IMR-90 (cell line): ENCODE measurements at regions not wholly inside any gene's neighbourhood (a gene's known extent, or its start where the extent isn't known, plus 50 kb on each side); places are given as distances from the start of the nearest gene placed in this dataset.

Experiments
- ATAC-seq: fragments of 200-7000 bp; cut with Tn5 transposase; 2 replicates; pipeline ENCODE4 v1.9.1; 2020; ENCODE audit warnings: low read depth, mild to moderate bottlenecking, moderate library complexity
- BruUV-seq: library from RNA; stranded (reverse); fragments of 400-500 nt; replicated peaks from 2 replicates; lab custom pipeline; 2021; lab: Mats Ljungman, UMichigan
- CTCF ChIA-PET: fragments of 300-600 bp; formaldehyde crosslinking; extraction: SDS; loops from one replicate; lab custom pipeline; 2021; ENCODE audit warnings: antibody characterized with exemption; lab: Yijun Ruan, JAX
- POLR2A ChIA-PET: fragments of 300-600 bp; sonication (Branson Sonifier 250); formaldehyde crosslinking; loops from one replicate; lab custom pipeline; 2022; ENCODE audit warnings: antibody characterized with exemption; ENCODE audit not compliant: unreplicated experiment; lab: Charles Lee
- DNase-seq: peaks from one replicate; pipeline ENCODE4 v3.0.0; 2013
- H2AFZ ChIP-seq: replicated peaks from 2 replicates; pipeline ENCODE3; 2013; ENCODE audit warnings: low read length, mild to moderate bottlenecking; ENCODE audit not compliant: poor library complexity
- H2AK5ac ChIP-seq: 2 replicates; pipeline ENCODE4 v1.6.1; 2013; ENCODE audit warnings: low read depth, low read length, inconsistent platforms
- H2AK9ac ChIP-seq: replicated peaks from 2 replicates; pipeline ENCODE3; 2013; ENCODE audit warnings: mild to moderate bottlenecking, low read depth, low read length, moderate library complexity; ENCODE audit not compliant: poor library complexity
- H2BK120ac ChIP-seq: 2 replicates; pipeline ENCODE4 v1.6.1; 2013; ENCODE audit warnings: low read depth, low read length, inconsistent platforms
- H2BK15ac ChIP-seq: 3 replicates; pipeline ENCODE4 v1.6.1; 2013; ENCODE audit warnings: low read depth, low read length, inconsistent platforms
- H2BK20ac ChIP-seq: 2 replicates; pipeline ENCODE4 v1.6.1; 2013; ENCODE audit warnings: low read depth, mild to moderate bottlenecking, inconsistent platforms, low read length, moderate library complexity
- H2BK5ac ChIP-seq: 2 replicates; pipeline ENCODE4 v1.6.1; 2013; ENCODE audit warnings: mild to moderate bottlenecking, low read depth, low read length, inconsistent platforms; ENCODE audit not compliant: poor library complexity, severe bottlenecking
- H3K14ac ChIP-seq: replicated peaks from 2 replicates; pipeline ENCODE4 v1.6.1; 2013; ENCODE audit warnings: low read depth, low read length, inconsistent platforms
- H3K18ac ChIP-seq: 2 replicates; pipeline ENCODE4 v1.6.1; 2013; ENCODE audit warnings: low read depth, low read length, control low read depth
- H3K23ac ChIP-seq: 2 replicates; pipeline ENCODE4 v1.6.1; 2013; ENCODE audit warnings: low read depth, low read length, inconsistent platforms
- H3K27ac ChIP-seq: 2 replicates; pipeline ENCODE4 v1.5.1; 2013; ENCODE audit warnings: mild to moderate bottlenecking, control low read depth, low read length; ENCODE audit not compliant: insufficient read depth
- H3K27me3 ChIP-seq: 2 replicates; pipeline ENCODE4 v1.6.1; 2013; ENCODE audit warnings: low read length; ENCODE audit not compliant: control insufficient read depth, insufficient read depth
- H3K36me3 ChIP-seq: 2 replicates; pipeline ENCODE4 v1.6.1; 2013; ENCODE audit warnings: low read length, mixed read lengths; ENCODE audit not compliant: control insufficient read depth, insufficient read depth
- H3K4ac ChIP-seq: 2 replicates; pipeline ENCODE4 v1.6.1; 2013; ENCODE audit warnings: low read depth, low read length, inconsistent platforms
- H3K4me1 ChIP-seq: 2 replicates; pipeline ENCODE4 v1.6.1; 2013; ENCODE audit warnings: low read length, mixed read lengths; ENCODE audit not compliant: control insufficient read depth, insufficient read depth
- H3K4me2 ChIP-seq: 2 replicates; pipeline ENCODE4 v1.6.1; 2013; ENCODE audit warnings: low read depth, mild to moderate bottlenecking, control low read depth, low read length, moderate library complexity
- H3K4me3 ChIP-seq: 2 replicates; pipeline ENCODE4 v1.5.1; 2013; ENCODE audit warnings: low read depth, mild to moderate bottlenecking, control low read depth, low read length, moderate library complexity; ENCODE audit not compliant: insufficient read depth
- H3K56ac ChIP-seq: 2 replicates; pipeline ENCODE4 v1.6.1; 2013; ENCODE audit warnings: low read length, inconsistent platforms; ENCODE audit not compliant: insufficient read depth; ENCODE audit errors: extremely low read depth
- H3K79me1 ChIP-seq, 2 experiments: 2 replicates each; pipeline ENCODE4 v1.6.1; 2013; ENCODE audit warnings: low read length in 2 of 2, inconsistent platforms in 1 of 2, low read depth in 1 of 2
- H3K9ac ChIP-seq: 2 replicates; pipeline ENCODE4 v1.6.1; 2013; ENCODE audit warnings: low read depth, low read length, control low read depth
- H3K9me1 ChIP-seq: 2 replicates; pipeline ENCODE4 v1.6.1; 2013; ENCODE audit warnings: low read length, inconsistent platforms; ENCODE audit not compliant: insufficient read depth
- H3K9me3 ChIP-seq: 2 replicates; pipeline ENCODE4 v1.6.1; 2013; ENCODE audit warnings: low read length; ENCODE audit not compliant: control insufficient read depth, insufficient read depth
- H4K20me1 ChIP-seq: 2 replicates; pipeline ENCODE4 v1.6.1; 2013; ENCODE audit warnings: low read length, inconsistent platforms; ENCODE audit not compliant: insufficient read depth
- H4K5ac ChIP-seq: 2 replicates; pipeline ENCODE4 v1.6.1; 2013; ENCODE audit warnings: mild to moderate bottlenecking, low read depth, low read length, control low read depth
- H4K8ac ChIP-seq, 2 experiments: 2 replicates each; pipeline ENCODE4 v1.6.1; 2013; ENCODE audit warnings: low read depth in 2 of 2, low read length in 2 of 2, control low read depth in 1 of 2, inconsistent platforms in 1 of 2
- H4K91ac ChIP-seq: 2 replicates; pipeline ENCODE4 v1.6.1; 2013; ENCODE audit warnings: low read depth, low read length, inconsistent platforms; ENCODE audit not compliant: insufficient read depth
- CEBPB ChIP-seq: IDR thresholded peaks from 2 replicates; pipeline ENCODE4 v1.6.1; 2012; ENCODE audit warnings: low read depth, low read length, improper control_type of control experiment
- CHD1 ChIP-seq: IDR thresholded peaks from 2 replicates; pipeline ENCODE4 v1.6.1; 2012; ENCODE audit warnings: low read depth, low read length, improper control_type of control experiment
- ELK1 ChIP-seq: fragments of 150-350 bp; IDR thresholded peaks from 2 replicates; pipeline ENCODE4 v1.6.1; 2016; ENCODE audit warnings: low read depth, mild to moderate bottlenecking, low read length, moderate library complexity, borderline replicate concordance
- FOS ChIP-seq: fragments of 150-350 bp; IDR thresholded peaks from 2 replicates; pipeline ENCODE4 v1.6.1; 2016; ENCODE audit warnings: low read depth, low read length
- MAFK ChIP-seq: IDR thresholded peaks from 2 replicates; pipeline ENCODE4 v1.6.1; 2012; ENCODE audit warnings: low read depth, low read length, improper control_type of control experiment
- MAZ ChIP-seq: IDR thresholded peaks from 2 replicates; pipeline ENCODE4 v1.6.1; 2012; ENCODE audit warnings: low read depth, mild to moderate bottlenecking, low read length, improper control_type of control experiment, moderate library complexity, borderline replicate concordance
- MXI1 ChIP-seq: IDR thresholded peaks from 2 replicates; pipeline ENCODE4 v1.6.1; 2012; ENCODE audit warnings: low read depth, mild to moderate bottlenecking, low read length, moderate library complexity, borderline replicate concordance
- NFE2L2 ChIP-seq: fragments of 150-350 bp; IDR thresholded peaks from 2 replicates; pipeline ENCODE4 v1.6.1; 2016; ENCODE audit warnings: low read depth, mild to moderate bottlenecking, low read length
- POLR2A ChIP-seq: IDR thresholded peaks from 2 replicates; pipeline ENCODE4 v1.6.1; 2012; ENCODE audit warnings: mild to moderate bottlenecking, low read depth, low read length
- RAD21 ChIP-seq: IDR thresholded peaks from 2 replicates; pipeline ENCODE4 v1.6.1; 2012; ENCODE audit warnings: low read length, improper control_type of control experiment
- RCOR1 ChIP-seq: IDR thresholded peaks from 2 replicates; pipeline ENCODE4 v1.6.1; 2012; ENCODE audit warnings: mild to moderate bottlenecking, low read length, improper control_type of control experiment; ENCODE audit not compliant: insufficient replicate concordance
- RFX5 ChIP-seq: IDR thresholded peaks from 2 replicates; pipeline ENCODE4 v1.8.0; 2012; ENCODE audit warnings: low read depth, mild to moderate bottlenecking, low read length, moderate library complexity
- SMC3 ChIP-seq: fragments of 150-350 bp; IDR thresholded peaks from 2 replicates; pipeline ENCODE4 v1.6.1; 2016; ENCODE audit warnings: low read depth, mild to moderate bottlenecking, antibody characterized with exemption, low read length, moderate library complexity
- WGBS, 2 experiments: methylation state at CpG; one replicate each; pipeline versions ENCODE4 v1.1.5 to v1.1.7; 2013; ENCODE audit warnings: missing lambda C conversion rate in 2 of 2; ENCODE audit not compliant: insufficient read length in 1 of 2; ENCODE audit errors: extremely low coverage in 2 of 2; 5-methylcytosine and 5-hydroxymethylcytosine counted together
- dilution Hi-C: fragments of 300-500 bp; cut with HindIII; formaldehyde crosslinking; loops from one replicate; pipeline ENCODE4 v1.14.3; 2018; ENCODE audit warnings: low sequenced_read_pairs; ENCODE audit not compliant: unreplicated experiment
- in situ Hi-C: fragments of 300-500 bp; cut with MboI; formaldehyde crosslinking; loops from 3 replicates; pipeline ENCODE4 v1.14.3; 2019; ENCODE audit warnings: low sequenced_read_pairs, inconsistent platforms, mixed read lengths
- intact Hi-C: fragments of 100-400 bp; cut with micrococcal nuclease; formaldehyde crosslinking; loops from 2 replicates; pipeline ENCODE4 v1.10.0; 2022
- TF ChIP-seq, protein P1 (sequence below): fragments of 150-350 bp; IDR thresholded peaks from 2 replicates; pipeline ENCODE4 v1.6.1; 2017; ENCODE audit warnings: mild to moderate bottlenecking, antibody characterized with exemption, low read length, low read depth
- TF ChIP-seq, protein P2 (sequence below): conservative IDR thresholded peaks from 2 replicates; pipeline ENCODE4 v1.5.1; 2012; ENCODE audit warnings: mild to moderate bottlenecking, low read depth, low read length, improper control_type of control experiment

GRCh38 chr18:2302012-2302411 is 269.3 kb downstream of the METTL4 start:
- Histone ChIP-seq H2AK9ac (no peak overlapping the region), H2BK5ac (no peak overlapping the region), H2BK120ac (no peak overlapping the region), H3K9ac (no peak overlapping the region), H3K14ac (no peak overlapping the region), H2AK5ac (no peak overlapping the region), H2BK20ac (no peak overlapping the region), H3K79me1 (no peaks in the 10 kb centered on the region), H4K8ac (no peak overlapping the region), H3K4me2 (no peak overlapping the region), H2AFZ (no peak overlapping the region), H3K23ac (no peak overlapping the region), H3K4ac (no peak overlapping the region), H3K9me1 (no peaks in the 10 kb centered on the region), H3K27ac (no peak overlapping the region), H3K27me3 (no peaks in the 10 kb centered on the region), H4K91ac (no peak overlapping the region), H3K36me3 (no peaks in the 10 kb centered on the region), H3K4me3 (no peak overlapping the region), H3K9me3 (no peaks in the 10 kb centered on the region), H4K5ac (no peak overlapping the region), H3K4me1 (no peaks in the 10 kb centered on the region), H3K56ac (no peak overlapping the region), H4K20me1 (no peaks in the 10 kb centered on the region), H2BK15ac (no peak overlapping the region), H3K18ac (no peak overlapping the region)
- intact Hi-C loops: no loop called here
- TF ChIP-seq MAFK (no peak), FOS (no peak), NFE2L2 (no peak), SMC3 (no peak), ELK1 (no peak), RCOR1 (no peak), CHD1 (no peak), RFX5 (no peak), MAZ (no peak), POLR2A (no peak), CEBPB (no peak), MXI1 (no peak), RAD21 (no peak)
- TF ChIP-seq, protein P1, sequence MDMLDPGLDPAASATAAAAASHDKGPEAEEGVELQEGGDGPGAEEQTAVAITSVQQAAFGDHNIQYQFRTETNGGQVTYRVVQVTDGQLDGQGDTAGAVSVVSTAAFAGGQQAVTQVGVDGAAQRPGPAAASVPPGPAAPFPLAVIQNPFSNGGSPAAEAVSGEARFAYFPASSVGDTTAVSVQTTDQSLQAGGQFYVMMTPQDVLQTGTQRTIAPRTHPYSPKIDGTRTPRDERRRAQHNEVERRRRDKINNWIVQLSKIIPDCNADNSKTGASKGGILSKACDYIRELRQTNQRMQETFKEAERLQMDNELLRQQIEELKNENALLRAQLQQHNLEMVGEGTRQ: no peak
- TF ChIP-seq, protein P2, sequence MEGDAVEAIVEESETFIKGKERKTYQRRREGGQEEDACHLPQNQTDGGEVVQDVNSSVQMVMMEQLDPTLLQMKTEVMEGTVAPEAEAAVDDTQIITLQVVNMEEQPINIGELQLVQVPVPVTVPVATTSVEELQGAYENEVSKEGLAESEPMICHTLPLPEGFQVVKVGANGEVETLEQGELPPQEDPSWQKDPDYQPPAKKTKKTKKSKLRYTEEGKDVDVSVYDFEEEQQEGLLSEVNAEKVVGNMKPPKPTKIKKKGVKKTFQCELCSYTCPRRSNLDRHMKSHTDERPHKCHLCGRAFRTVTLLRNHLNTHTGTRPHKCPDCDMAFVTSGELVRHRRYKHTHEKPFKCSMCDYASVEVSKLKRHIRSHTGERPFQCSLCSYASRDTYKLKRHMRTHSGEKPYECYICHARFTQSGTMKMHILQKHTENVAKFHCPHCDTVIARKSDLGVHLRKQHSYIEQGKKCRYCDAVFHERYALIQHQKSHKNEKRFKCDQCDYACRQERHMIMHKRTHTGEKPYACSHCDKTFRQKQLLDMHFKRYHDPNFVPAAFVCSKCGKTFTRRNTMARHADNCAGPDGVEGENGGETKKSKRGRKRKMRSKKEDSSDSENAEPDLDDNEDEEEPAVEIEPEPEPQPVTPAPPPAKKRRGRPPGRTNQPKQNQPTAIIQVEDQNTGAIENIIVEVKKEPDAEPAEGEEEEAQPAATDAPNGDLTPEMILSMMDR: no peak
- ATAC-seq: no peak
- ChIA-PET CTCF (interaction anchor here (0.6 kb wide), 1 partner anchor 59 kb away, joined by 3 read pairs; no protein-coding TSS in a partner anchor), POLR2A (no interaction called here)
- in situ Hi-C loops: no loop called here
- dilution Hi-C loops: no loop called here
- WGBS, 2 experiments: no CpG with 5 or more reads among the region's 1 CpG
- DNase-seq: no peak
- BruUV-seq: no TSS peak
